Adrenal gland (tissue), 5 donors: ENCODE measurements at regions not wholly inside any gene's neighbourhood (a gene's known extent, or its start where the extent isn't known, plus 50 kb on each side); places are given as distances from the start of the nearest gene placed in this dataset.

ENCODE experiments used
- POLR2A ChIP-seq, 2 donors: fragments of 450-650 bp; IDR thresholded peaks; one replicate each; pipeline ENCODE4 v1.6.1; 2017; ENCODE audit warnings: antibody characterized with exemption in 2 of 2, mild to moderate bottlenecking in 2 of 2, moderate library complexity in 1 of 2
- TF ChIP-seq, protein P1 (sequence below), 6 experiments: fragments of 450-650 bp in 4 of 6; fragments of 200-600 bp in 2 of 6; sonication (generic) in 1 of 6; IDR thresholded peaks; 1 replicate in 5 of 6; 2 replicates in 1 of 6; pipeline versions ENCODE4 v1.5.1 to v1.8.0; 2016 to 2021; ENCODE audit warnings: antibody characterized with exemption in 6 of 6, mild to moderate bottlenecking in 2 of 6, moderate library complexity in 1 of 6
- donor health status: DM: no; HTN: no; CAD: no.

DNA sequence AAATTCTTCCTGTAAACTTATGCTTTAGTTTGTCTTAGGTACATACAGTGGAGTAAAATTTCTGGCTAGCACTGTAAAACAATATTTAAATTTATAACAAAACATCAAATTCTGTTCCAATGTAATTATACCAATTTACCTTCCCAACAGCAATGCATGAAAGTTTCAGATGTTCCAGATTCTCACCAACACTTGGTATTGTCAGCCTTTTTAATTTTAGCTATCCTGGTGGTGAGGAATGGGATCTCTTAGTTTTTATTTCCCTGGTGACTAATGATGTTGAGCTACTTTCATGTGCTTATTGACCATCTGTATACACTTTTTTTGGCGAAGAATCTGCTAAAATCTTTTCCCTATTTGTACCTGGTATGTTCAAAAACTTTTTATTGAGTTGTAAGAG lies 76.1 kb upstream of the PHACTR1 start:
- TF ChIP-seq, protein P1, sequence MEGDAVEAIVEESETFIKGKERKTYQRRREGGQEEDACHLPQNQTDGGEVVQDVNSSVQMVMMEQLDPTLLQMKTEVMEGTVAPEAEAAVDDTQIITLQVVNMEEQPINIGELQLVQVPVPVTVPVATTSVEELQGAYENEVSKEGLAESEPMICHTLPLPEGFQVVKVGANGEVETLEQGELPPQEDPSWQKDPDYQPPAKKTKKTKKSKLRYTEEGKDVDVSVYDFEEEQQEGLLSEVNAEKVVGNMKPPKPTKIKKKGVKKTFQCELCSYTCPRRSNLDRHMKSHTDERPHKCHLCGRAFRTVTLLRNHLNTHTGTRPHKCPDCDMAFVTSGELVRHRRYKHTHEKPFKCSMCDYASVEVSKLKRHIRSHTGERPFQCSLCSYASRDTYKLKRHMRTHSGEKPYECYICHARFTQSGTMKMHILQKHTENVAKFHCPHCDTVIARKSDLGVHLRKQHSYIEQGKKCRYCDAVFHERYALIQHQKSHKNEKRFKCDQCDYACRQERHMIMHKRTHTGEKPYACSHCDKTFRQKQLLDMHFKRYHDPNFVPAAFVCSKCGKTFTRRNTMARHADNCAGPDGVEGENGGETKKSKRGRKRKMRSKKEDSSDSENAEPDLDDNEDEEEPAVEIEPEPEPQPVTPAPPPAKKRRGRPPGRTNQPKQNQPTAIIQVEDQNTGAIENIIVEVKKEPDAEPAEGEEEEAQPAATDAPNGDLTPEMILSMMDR (IDR thresholded peaks at IDR 0.05) = no peak
- no peak for TF ChIP-seq POLR2A (IDR thresholded peaks at IDR 0.05)
